GM12892 (cell line): ENCODE measurements at regions not wholly inside any gene's neighbourhood (a gene's known extent, or its start where the extent isn't known, plus 50 kb on each side); places are given as distances from the start of the nearest gene placed in this dataset.

ENCODE experiments used
- POLR2A ChIP-seq: IDR thresholded peaks from 2 replicates; pipeline ENCODE4 v1.6.1; 2011; ENCODE audit warnings: low read depth, low read length, control low read depth
- POLR2AphosphoS5 ChIP-seq: IDR thresholded peaks from 2 replicates; pipeline ENCODE4 v1.6.1; 2011; ENCODE audit warnings: low read depth, low read length, control low read depth

GRCh38 chr12:115337693-115338543 lies 653.9 kb upstream of the TBX3 start:
- no peak for TF ChIP-seq POLR2A
- no peak for TF ChIP-seq POLR2AphosphoS5
